Activated naive CD4-positive, alpha-beta T cell (primary cell): ENCODE measurements at regions not wholly inside any gene's neighbourhood (a gene's known extent, or its start where the extent isn't known, plus 50 kb on each side); places are given as distances from the start of the nearest gene placed in this dataset.
"Not testable (repeated sequence)": the region's sequence is repeated elsewhere in the genome, so short reads cannot be mapped to it uniquely, and the experiment has no call there.

Experiments
- DNase-seq, 4 experiments: peaks; one replicate each; lab custom pipeline; 2025; lab: John Stamatoyannopoulos, UW

DNA sequence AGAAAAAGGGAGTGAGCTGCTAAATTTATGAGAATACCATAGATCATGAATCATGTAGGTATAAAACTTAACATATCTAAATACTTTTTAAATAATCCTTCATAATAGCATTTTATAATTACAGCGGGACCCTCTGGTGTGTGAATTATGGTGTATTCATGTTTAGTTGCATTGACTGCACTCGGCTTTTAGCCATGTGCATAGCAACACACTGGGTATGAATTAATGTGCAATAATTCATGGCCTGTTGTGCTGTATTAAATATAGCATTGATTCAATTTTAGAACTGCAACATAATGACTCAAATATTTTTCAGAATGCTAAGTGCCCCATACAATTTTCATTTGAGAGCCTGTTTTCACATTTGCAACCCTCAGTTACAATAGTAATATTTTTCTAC, 249.6 kb upstream of the G2E3 start:
- no peak for DNase-seq

DNA sequence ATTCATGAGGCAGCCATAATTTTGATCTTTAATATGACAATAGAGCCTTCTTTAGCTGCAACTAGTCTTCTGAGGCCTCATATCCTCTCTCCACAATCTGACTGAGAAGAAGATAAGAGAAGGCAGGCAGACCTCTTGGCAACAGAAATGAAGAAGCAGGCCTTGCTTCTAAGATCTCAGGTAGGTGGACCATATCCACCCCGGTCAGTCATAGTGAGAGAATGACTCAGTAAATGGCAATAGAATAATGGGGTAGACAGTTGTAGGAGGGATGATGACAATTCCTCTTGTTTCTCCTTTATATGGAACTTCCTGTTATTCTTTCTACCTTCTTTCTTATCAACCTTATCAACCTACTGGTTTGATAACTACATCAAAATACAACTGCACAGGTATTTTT, 246.7 kb upstream of the G2E3 start:
- DNase-seq, result no peak

GRCh38 chr14:30317729-30318128, 241.2 kb upstream of the G2E3 start:
- no peak for DNase-seq

GRCh38 chr14:30322819-30323218, 236.1 kb upstream of the G2E3 start:
- DNase-seq, result no peak

- DNase-seq, result no peak
Measured at GRCh38 chr14:30330033-30330432, 228.9 kb upstream of the G2E3 start.

- DNase-seq, result no peak
Measured at GRCh38 chr14:30330445-30330844, 228.5 kb upstream of the G2E3 start.

GRCh38 chr14:30331030-30331429, 227.9 kb upstream of the G2E3 start:
- DNase-seq, result no peak

GRCh38 chr14:30332374-30332773, 226.6 kb upstream of the G2E3 start:
- no peak for DNase-seq

DNA sequence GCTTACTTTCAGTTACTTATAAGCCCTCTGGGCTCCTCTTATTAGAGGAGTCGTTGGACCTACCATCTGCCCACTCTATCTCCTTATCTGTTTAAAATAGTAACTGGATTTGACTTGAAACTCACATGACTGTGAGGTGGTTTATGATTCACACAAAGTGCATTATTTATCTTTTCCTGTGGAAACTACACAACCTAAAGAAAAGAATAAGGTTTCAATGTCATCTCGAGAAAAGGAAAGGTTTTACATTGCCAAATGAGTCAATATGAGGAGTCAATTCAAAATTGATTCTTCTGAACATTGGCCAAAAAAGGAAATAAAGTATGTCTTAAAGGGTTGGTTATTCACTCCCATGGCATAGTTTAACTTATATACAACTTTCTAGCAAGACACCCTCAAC, 225.0 kb upstream of the G2E3 start:
- no peak for DNase-seq

- no peak for DNase-seq
Measured at GRCh38 chr14:30337456-30337855, 221.5 kb upstream of the G2E3 start.

DNA sequence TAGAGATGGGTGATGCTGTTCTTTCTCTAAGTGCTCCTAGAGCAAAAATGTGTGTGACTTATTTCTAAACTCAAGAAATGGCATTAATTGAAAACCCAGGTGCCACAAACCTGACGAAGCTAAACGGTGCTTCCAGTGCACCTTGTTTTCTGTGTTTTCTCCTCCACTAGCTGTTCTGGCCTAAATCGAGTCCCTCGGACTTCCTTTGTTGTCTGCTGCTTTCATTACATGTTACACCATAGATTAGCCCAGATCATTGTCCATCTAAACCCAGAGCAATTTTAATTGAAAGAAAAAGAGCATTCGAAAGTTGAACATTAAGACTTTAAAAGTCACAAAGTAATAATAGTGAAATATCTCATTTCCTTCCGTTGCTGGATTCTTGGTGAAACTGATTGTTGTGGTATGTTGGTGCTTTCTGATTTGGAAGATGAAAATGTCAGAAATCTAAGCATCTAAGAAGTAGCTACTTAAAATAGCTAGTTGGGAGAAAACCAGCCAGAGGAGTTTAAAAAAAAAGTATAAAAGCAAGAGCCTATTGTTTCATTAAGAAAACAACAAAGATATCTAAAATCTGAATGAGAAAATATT, 219.6 kb upstream of the G2E3 start:
- no peak for DNase-seq

DNA sequence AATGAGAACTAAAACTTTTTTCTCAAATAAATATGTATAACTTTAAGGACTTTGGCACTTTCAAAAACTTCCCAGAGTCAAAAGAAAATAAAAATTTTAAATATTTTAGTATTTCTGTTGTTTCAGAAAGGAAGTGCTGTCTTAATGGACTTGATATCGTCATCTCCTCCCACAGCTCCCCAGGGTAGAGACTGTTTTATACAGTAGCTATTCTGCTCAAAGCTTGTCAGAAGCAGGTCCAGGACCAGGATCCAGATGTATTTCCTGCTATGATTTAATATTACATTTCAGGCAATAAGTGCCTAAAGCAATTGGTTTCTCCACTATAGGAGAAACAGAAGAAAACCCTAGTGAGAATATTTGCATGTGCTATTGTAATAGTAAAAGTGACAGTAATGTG, 218.5 kb upstream of the G2E3 start:
- DNase-seq, result no peak

- no peak for DNase-seq
Measured at GRCh38 chr14:30345511-30345910, 213.4 kb upstream of the G2E3 start.

DNA sequence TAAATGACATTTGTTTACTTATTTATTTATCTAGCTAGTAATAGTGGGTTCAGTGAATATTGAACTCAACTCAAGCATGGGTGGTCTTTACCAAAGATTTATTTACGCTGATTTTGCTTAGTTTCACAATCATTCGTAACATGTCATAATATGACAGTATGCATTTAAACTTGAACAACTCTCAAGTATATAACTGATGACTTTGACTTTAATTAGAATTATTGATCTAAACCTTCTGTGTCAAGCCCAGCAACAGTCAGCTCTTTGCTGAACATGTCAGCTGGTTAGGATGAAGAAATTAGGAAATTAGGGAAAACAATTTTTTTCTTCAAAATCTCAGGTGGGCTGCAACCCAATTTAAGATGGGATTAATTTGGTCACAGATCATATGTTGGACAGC, 210.5 kb upstream of the G2E3 start:
- no peak for DNase-seq

- no peak for DNase-seq
Measured at GRCh38 chr14:30349520-30349919, 209.4 kb upstream of the G2E3 start.

DNA sequence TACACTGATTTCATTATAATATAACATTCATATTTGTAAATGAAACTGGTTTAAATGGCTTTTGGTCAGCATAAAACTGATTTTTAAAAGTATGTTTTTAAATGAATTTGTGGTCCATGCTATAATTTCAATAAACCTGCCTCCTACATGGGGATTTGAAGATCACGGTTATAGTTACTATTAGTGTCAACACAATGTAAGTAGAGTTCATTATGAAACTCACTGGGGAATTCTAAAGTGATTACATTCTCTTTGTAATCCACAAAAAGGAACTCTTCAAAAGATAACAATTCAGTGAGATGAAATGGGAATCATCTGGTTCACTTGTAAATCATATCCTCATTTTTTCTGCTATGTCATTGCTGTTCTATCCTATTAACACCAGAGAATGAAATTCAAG, 204.5 kb upstream of the G2E3 start:
- no peak for DNase-seq

DNA sequence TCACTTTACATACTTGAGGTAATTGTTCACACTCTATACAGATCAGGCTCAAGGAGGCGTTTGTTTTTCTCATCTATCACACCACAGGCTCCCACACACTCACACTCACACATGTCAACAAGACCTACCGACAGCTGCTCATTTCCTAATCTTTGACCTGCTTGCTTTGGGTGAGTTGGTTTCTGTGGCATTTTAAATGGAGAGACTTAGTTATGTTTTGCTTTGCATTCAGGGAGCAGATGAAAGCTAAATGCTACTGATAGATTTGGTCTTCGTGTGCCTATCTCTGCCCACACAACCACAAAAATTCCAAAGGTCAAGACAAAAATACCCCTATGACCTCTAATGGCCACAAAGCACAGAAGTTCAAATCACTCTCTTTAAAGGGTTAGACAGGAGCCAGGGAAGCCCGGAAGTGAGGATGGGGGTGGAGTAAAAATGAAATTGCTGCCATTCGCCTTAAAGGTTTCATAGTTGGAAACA, 203.5 kb upstream of the G2E3 start:
- DNase-seq, result no peak

DNA sequence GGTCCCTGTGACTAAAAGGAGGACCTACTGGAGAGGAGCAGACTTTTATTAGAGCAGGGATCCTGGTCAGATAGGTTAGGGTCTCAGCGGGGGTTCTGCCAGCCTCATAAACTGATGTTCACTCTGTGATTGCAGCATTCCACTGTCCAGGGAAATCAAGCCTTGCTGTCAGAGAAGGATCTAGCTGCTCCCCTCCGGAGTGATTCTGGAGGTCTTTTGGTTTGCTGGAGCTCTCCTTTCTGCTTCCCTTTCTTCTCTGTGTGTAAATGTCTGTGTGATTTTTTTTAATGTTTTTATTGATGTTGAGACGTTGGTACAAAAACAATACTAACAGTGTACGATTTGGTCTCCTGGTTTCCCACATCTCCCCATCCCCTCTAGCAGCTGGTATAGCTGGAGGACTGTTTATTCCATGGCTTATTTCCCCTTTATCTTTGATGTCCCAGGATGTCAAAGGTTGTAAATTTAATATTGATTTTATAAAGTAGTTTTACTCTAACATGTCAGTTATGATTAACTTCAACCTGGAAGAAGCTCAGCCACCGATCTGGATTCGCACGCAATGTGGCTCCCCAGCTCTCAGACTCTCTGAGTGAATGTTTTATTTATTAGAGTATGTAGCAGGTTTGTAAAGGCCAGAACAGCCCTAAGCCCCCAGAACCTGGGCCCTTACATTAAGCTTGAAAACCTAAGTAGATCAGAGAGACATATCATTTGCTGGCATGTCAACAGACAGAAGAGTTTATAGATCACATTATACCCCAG, 202.3 kb upstream of the G2E3 start:
- DNase-seq, result no peak

- no peak for DNase-seq
Measured at GRCh38 chr14:30357791-30358190, 201.2 kb upstream of the G2E3 start.

DNA sequence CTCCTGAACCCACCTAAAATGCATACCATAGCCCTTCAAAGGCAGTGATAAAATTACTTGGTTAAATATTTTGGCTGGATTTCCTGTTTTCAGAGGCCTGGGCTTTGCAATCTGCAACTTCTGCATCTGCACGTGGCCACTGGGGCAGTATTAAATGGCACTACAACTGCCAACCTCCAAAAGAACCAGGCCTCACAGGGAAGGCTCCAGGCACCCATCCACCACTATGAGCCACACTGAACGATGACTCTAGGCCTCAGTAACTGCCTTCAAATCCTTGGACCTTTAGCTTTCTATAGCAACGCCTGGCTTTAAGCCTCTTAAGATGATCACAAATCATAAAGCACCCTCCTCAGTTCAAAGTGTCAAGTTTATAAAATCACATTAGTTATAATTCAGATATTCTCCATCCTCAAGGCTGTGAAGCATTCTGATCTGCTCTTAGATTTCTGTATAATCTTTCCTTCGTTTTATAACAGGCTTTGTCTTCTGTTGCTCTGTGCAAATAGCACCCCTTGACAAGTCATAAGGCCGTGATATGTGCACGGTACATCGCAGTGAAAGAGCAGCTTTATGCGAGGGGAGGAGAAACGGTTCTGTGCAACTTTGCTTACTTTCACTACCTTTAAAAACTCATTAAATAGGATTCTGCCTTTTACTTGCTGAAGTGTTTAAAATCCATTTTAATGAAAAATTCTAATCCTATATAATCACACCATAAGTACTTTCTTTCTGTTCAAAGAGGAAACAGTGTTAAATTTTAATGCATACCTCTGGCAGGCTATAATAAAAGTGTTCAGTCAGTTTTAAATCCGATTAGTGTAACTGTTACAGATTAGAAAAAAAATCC, 196.4 kb upstream of the G2E3 start:
- no peak for DNase-seq

DNA sequence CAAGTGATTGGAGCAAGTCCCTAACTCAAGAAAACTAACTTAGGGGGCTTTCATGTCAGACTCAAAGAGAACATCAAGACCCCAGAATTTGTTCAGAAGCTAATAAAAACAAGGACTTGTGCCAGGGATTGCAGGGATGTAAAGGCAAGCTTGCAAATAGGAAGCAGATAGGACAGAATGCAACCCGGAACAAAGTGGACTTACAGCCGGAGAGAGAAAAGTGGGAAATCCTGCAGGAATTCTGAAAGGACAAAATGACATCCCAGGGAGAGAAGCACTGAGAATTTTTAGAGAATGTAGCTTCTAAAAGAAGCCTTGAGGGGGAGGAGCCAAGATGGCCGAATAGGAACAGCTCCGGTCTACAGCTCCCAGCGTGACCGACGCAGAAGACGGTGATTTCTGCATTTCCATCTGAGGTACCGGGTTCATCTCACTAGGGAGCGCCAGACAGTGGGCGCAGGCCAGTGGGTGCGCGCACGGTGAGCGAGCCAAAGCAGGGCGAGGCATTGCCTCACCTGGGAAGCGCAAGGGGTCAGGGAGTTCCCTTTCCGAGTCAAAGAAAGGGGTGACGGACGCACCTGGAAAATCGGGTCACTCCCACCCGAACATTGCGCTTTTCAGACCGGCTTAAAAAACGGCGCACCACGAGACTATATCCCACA, 195.6 kb upstream of the G2E3 start:
- DNase-seq, result not testable (repeated sequence)

DNA sequence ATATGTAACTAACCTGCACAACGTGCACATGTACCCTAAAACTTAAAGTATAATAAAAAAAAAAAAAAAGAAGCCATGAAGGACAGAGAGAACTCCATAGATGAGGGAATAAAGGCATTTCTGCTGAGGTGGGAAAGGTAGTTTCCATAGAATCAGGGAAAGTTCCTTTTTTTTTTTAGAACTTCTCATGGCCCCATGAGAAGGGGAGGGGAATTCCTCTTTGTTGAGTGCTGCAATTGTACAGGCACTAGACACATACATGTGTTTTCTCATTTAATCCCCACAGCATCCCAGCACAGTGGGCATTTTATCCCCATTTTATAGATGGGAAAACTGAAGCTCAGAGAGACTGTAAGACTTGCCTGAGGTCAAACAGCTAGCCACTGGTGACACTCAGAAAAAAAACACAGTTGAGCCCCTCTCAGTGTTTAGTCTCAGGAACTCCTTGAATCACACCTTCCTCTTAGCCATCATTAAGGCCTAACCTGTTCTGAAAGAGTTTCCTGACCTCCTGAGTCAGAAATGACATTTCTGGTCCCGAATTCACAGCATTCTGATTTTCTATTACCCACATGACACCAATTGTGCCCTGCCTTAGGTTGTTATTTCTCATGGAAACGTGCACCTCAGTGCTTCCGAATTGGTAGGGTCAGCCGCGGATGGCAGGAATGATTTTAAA, 189.3 kb upstream of the G2E3 start:
- DNase-seq, result no peak
